ENCODE measurements at regions not wholly inside any gene's neighbourhood (a gene's known extent, or its start where the extent isn't known, plus 50 kb on each side); places are given as distances from the start of the nearest gene placed in this dataset.

- no peak overlapping the region for H3K9ac ChIP-seq (ENCODE audit: low read depth, low read length)
- no peaks in the 10 kb centered on the region for H3K9me3 ChIP-seq (ENCODE audit: control insufficient read depth, insufficient read depth, low read length)
- H3K36me3 ChIP-seq (ENCODE audit: insufficient read depth, low read length), result no peaks in the 10 kb centered on the region
- peaks cover 24% of the 10 kb centered on the region for H3K4me1 ChIP-seq (ENCODE audit: insufficient read depth, low read length)
Observed at GRCh38 chr14:65332141-65332871, 80.2 kb upstream of the FUT8 start.

- peaks cover 24% of the 10 kb centered on the region for H3K4me1 ChIP-seq (ENCODE audit: insufficient read depth, low read length)
- peak overlapping the region; percentile 1; the same call in 1 of the 2 replicates for H3K9ac ChIP-seq (ENCODE audit: low read depth, low read length)
Observed at GRCh38 chr14:65333943-65334687, 78.4 kb upstream of the FUT8 start.

GRCh38 chr14:65334765-65335410, 77.6 kb upstream of the FUT8 start:
- H3K36me3 ChIP-seq (ENCODE audit: insufficient read depth, low read length), result no peaks in the 10 kb centered on the region
- H3K9me3 ChIP-seq (ENCODE audit: control insufficient read depth, insufficient read depth, low read length), result no peaks in the 10 kb centered on the region
- peaks cover 24% of the 10 kb centered on the region for H3K4me1 ChIP-seq (ENCODE audit: insufficient read depth, low read length)
- H3K9ac ChIP-seq (ENCODE audit: low read depth, low read length), result peak overlapping the region; percentile 1; the same call in 1 of the 2 replicates

More at GRCh38 chr14:65333943-65334687, 78.4 kb upstream of the FUT8 start:
- Histone ChIP-seq H3K36me3 (ENCODE audit: insufficient read depth, low read length) (no peaks in the 10 kb centered on the region), H3K9me3 (ENCODE audit: control insufficient read depth, insufficient read depth, low read length) (no peaks in the 10 kb centered on the region)

GRCh38 chr14:65335411-65335947, 77.1 kb upstream of the FUT8 start:
- peak overlapping the region; percentile 1; the same call in 1 of the 2 replicates for H3K9ac ChIP-seq (ENCODE audit: low read depth, low read length)
- no peaks in the 10 kb centered on the region for H3K36me3 ChIP-seq (ENCODE audit: insufficient read depth, low read length)
- no peaks in the 10 kb centered on the region for H3K9me3 ChIP-seq (ENCODE audit: control insufficient read depth, insufficient read depth, low read length)
- H3K4me1 ChIP-seq (ENCODE audit: insufficient read depth, low read length), result peaks cover 21% of the 10 kb centered on the region

GRCh38 chr14:65336191-65336591, 76.3 kb upstream of the FUT8 start:
- Histone ChIP-seq H3K9ac (ENCODE audit: low read depth, low read length) (no peak overlapping the region), H3K36me3 (ENCODE audit: insufficient read depth, low read length) (no peaks in the 10 kb centered on the region), H3K9me3 (ENCODE audit: control insufficient read depth, insufficient read depth, low read length) (no peaks in the 10 kb centered on the region), H3K4me1 (ENCODE audit: insufficient read depth, low read length) (peaks cover 21% of the 10 kb centered on the region)

GRCh38 chr14:65339866-65340265, 72.7 kb upstream of the FUT8 start:
- Histone ChIP-seq H3K9me3 (ENCODE audit: control insufficient read depth, insufficient read depth, low read length) (no peaks in the 10 kb centered on the region), H3K36me3 (ENCODE audit: insufficient read depth, low read length) (no peaks in the 10 kb centered on the region)

GRCh38 chr14:65344011-65344410, 68.5 kb upstream of the FUT8 start:
- Histone ChIP-seq H3K9me3 (ENCODE audit: control insufficient read depth, insufficient read depth, low read length) (no peaks in the 10 kb centered on the region), H3K9ac (ENCODE audit: low read depth, low read length) (no peak overlapping the region), H3K36me3 (ENCODE audit: insufficient read depth, low read length) (no peaks in the 10 kb centered on the region), H3K4me1 (ENCODE audit: insufficient read depth, low read length) (peaks cover 7% of the 10 kb centered on the region; the same call in 1 of the 2 replicates)

More at GRCh38 chr14:65339866-65340265, 72.7 kb upstream of the FUT8 start:
- Histone ChIP-seq H3K9ac (ENCODE audit: low read depth, low read length) (no peak overlapping the region), H3K4me1 (ENCODE audit: insufficient read depth, low read length) (peaks cover 10% of the 10 kb centered on the region)

- Histone ChIP-seq H3K4me1 (ENCODE audit: insufficient read depth, low read length) (peaks cover 7% of the 10 kb centered on the region; the same call in 1 of the 2 replicates), H3K9ac (ENCODE audit: low read depth, low read length) (no peak overlapping the region), H3K36me3 (ENCODE audit: insufficient read depth, low read length) (no peaks in the 10 kb centered on the region), H3K9me3 (ENCODE audit: control insufficient read depth, insufficient read depth, low read length) (no peaks in the 10 kb centered on the region)
Observed at GRCh38 chr14:65345266-65345665, 67.3 kb upstream of the FUT8 start.

GRCh38 chr14:65346474-65346873, 66.1 kb upstream of the FUT8 start:
- Histone ChIP-seq H3K4me1 (ENCODE audit: insufficient read depth, low read length) (peaks cover 7% of the 10 kb centered on the region; the same call in 1 of the 2 replicates), H3K9me3 (ENCODE audit: control insufficient read depth, insufficient read depth, low read length) (no peaks in the 10 kb centered on the region), H3K9ac (ENCODE audit: low read depth, low read length) (no peak overlapping the region), H3K36me3 (ENCODE audit: insufficient read depth, low read length) (no peaks in the 10 kb centered on the region)

- H3K9me3 ChIP-seq (ENCODE audit: control insufficient read depth, insufficient read depth, low read length), result no peaks in the 10 kb centered on the region
- H3K36me3 ChIP-seq (ENCODE audit: insufficient read depth, low read length), result no peaks in the 10 kb centered on the region
- H3K9ac ChIP-seq (ENCODE audit: low read depth, low read length), result no peak overlapping the region
- H3K4me1 ChIP-seq (ENCODE audit: insufficient read depth, low read length), result peaks cover 7% of the 10 kb centered on the region; the same call in 1 of the 2 replicates
Observed at GRCh38 chr14:65346895-65347294, 65.6 kb upstream of the FUT8 start.

- H3K36me3 ChIP-seq (ENCODE audit: insufficient read depth, low read length), result no peaks in the 10 kb centered on the region
- no peak overlapping the region for H3K9ac ChIP-seq (ENCODE audit: low read depth, low read length)
- H3K9me3 ChIP-seq (ENCODE audit: control insufficient read depth, insufficient read depth, low read length), result no peaks in the 10 kb centered on the region
- H3K4me1 ChIP-seq (ENCODE audit: insufficient read depth, low read length), result peaks cover 7% of the 10 kb centered on the region; the same call in 1 of the 2 replicates
Observed at GRCh38 chr14:65348137-65348536, 64.4 kb upstream of the FUT8 start.

GRCh38 chr14:65349100-65349499, 63.4 kb upstream of the FUT8 start:
- peaks cover 7% of the 10 kb centered on the region; the same call in 1 of the 2 replicates for H3K4me1 ChIP-seq (ENCODE audit: insufficient read depth, low read length)
- H3K9me3 ChIP-seq (ENCODE audit: control insufficient read depth, insufficient read depth, low read length), result no peaks in the 10 kb centered on the region
- no peaks in the 10 kb centered on the region for H3K36me3 ChIP-seq (ENCODE audit: insufficient read depth, low read length)

GRCh38 chr14:65351493-65352194, 60.9 kb upstream of the FUT8 start:
- no peaks in the 10 kb centered on the region for H3K9me3 ChIP-seq (ENCODE audit: control insufficient read depth, insufficient read depth, low read length)
- H3K9ac ChIP-seq (ENCODE audit: low read depth, low read length), result no peak overlapping the region
- no peaks in the 10 kb centered on the region for H3K36me3 ChIP-seq (ENCODE audit: insufficient read depth, low read length)
- H3K4me1 ChIP-seq (ENCODE audit: insufficient read depth, low read length), result peaks cover 17% of the 10 kb centered on the region

More at GRCh38 chr14:65349100-65349499, 63.4 kb upstream of the FUT8 start:
- no peak overlapping the region for H3K9ac ChIP-seq (ENCODE audit: low read depth, low read length)

Measured in ES-I3 (cell line).